Coronary artery (tissue), 2 donors: ENCODE measurements at regions not wholly inside any gene's neighbourhood (a gene's known extent, or its start where the extent isn't known, plus 50 kb on each side); places are given as distances from the start of the nearest gene placed in this dataset.

Experiments
- DNase-seq: peaks from one replicate; pipeline ENCODE4 v3.0.0-alpha.2; 2017; ENCODE audit warnings: low spot score
- H3K27ac ChIP-seq, 2 donors: fragments of 200-600 bp; sonication (generic); one replicate each; pipeline ENCODE4 v1.5.1; 2016 to 2019
- H3K4me3 ChIP-seq: fragments of 200-600 bp; sonication (generic); 2 replicates; pipeline ENCODE4 v1.5.1; 2016; ENCODE audit warnings: mild to moderate bottlenecking, moderate library complexity
- TF ChIP-seq, protein P1 (sequence below): fragments of 200-600 bp; sonication (generic); IDR thresholded peaks from one replicate; pipeline ENCODE4 v1.5.1; 2019; ENCODE audit warnings: antibody characterized with exemption

GRCh38 chr6:85143676-85144075, 306.2 kb upstream of the NT5E start:
- TF ChIP-seq, protein P1, sequence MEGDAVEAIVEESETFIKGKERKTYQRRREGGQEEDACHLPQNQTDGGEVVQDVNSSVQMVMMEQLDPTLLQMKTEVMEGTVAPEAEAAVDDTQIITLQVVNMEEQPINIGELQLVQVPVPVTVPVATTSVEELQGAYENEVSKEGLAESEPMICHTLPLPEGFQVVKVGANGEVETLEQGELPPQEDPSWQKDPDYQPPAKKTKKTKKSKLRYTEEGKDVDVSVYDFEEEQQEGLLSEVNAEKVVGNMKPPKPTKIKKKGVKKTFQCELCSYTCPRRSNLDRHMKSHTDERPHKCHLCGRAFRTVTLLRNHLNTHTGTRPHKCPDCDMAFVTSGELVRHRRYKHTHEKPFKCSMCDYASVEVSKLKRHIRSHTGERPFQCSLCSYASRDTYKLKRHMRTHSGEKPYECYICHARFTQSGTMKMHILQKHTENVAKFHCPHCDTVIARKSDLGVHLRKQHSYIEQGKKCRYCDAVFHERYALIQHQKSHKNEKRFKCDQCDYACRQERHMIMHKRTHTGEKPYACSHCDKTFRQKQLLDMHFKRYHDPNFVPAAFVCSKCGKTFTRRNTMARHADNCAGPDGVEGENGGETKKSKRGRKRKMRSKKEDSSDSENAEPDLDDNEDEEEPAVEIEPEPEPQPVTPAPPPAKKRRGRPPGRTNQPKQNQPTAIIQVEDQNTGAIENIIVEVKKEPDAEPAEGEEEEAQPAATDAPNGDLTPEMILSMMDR: no peak
- DNase-seq: no peak
- no peak overlapping the region for H3K4me3 ChIP-seq
- no peak overlapping the region for H3K27ac ChIP-seq

DNA sequence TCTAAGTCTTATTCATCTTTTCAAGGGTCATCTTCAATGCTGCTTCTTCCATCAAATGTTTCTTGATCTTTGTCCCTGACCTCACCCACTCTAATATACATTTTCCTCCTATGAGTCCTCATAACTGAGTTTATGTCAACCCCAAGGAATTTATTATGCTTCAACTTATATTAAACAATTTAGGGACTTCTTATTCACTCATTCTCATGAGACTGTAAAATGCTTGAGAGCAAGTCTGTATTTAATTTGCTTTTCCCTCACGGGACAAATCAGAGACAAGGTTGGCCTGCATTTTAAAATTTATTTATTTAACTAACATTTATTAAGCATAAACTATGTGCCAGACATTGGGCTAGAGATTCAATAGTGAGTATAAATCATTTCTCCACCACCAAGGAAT, 312.0 kb upstream of the NT5E start:
- Histone ChIP-seq H3K4me3 (no peak overlapping the region), H3K27ac (no peak overlapping the region)
- TF ChIP-seq, protein P1: no peak
- DNase-seq: no peak

DNA sequence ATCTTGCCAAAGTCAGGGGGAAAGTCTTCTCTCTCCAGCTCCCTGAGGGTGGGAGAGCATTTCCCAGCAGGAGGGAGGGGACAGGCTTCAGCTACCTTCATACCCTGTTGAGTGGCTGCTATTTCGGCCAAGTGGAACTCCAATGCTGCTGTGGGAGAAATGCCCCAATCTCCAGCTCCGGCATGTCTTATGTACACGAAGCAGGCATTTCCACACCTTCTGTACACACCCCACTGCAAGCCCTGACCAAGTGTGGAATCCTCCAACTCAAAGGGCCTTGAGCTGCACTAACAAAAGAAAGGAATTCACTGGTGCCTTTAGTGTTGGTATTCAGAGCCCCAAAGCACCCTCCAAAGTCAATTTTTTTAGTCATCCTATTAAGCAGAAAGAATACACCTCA, 313.6 kb upstream of the NT5E start:
- TF ChIP-seq, protein P1: no peak
- Histone ChIP-seq H3K27ac (no peak overlapping the region), H3K4me3 (no peak overlapping the region)
- no peak for DNase-seq

GRCh38 chr6:85135376-85136094, 314.3 kb upstream of the NT5E start:
- TF ChIP-seq, protein P1: no peak
- H3K27ac ChIP-seq: no peak overlapping the region
- DNase-seq: no peak
- H3K4me3 ChIP-seq: no peak overlapping the region

DNA sequence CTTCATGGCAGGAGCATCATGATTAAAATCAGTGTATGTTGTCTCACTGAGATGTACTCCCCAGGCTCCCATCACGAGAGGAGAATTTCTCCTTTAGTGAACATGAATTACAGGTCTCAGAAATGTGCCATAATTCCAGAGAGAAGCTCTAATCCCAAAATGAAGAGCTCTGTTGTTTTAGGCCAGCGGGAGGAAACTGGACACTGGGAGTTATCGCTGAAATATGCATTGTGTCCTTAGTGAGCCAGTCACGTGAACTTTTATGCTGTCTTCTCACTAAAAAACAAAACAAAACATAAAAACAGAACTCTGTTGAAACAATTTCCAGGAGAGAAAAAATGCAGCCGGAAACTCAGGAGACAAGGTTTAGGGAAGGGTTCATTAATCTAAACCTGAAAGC, 315.7 kb upstream of the NT5E start:
- no peak overlapping the region for H3K27ac ChIP-seq
- no peak for DNase-seq
- TF ChIP-seq, protein P1: no peak
- H3K4me3 ChIP-seq: no peak overlapping the region

GRCh38 chr6:85132091-85132490, 317.8 kb upstream of the NT5E start:
- no peak overlapping the region for H3K4me3 ChIP-seq
- no peak for DNase-seq
- TF ChIP-seq, protein P1: no peak
- H3K27ac ChIP-seq: no peak overlapping the region

- no peak for DNase-seq
These were observed 319.1 kb upstream of the NT5E start for GRCh38 chr6:85130743-85131142.

More at GRCh38 chr6:85130743-85131142, 319.1 kb upstream of the NT5E start:
- TF ChIP-seq, protein P1: no peak
- H3K27ac ChIP-seq: no peak overlapping the region
- H3K4me3 ChIP-seq: no peak overlapping the region
